SIG-M5 treated with dmso at 0.1 percent for 504 hours (cell line): ENCODE measurements at regions not wholly inside any gene's neighbourhood (a gene's known extent, or its start where the extent isn't known, plus 50 kb on each side); places are given as distances from the start of the nearest gene placed in this dataset.

Experiments used
- DNase-seq: peaks from one replicate; lab custom pipeline; 2025; ENCODE audit not compliant: unreplicated experiment; lab: John Stamatoyannopoulos, UW

GRCh38 chr3:75985432-75985831, 200.1 kb upstream of the ZNF717 start:
- DNase-seq = no peak

GRCh38 chr3:76010252-76010651, 224.9 kb upstream of the ZNF717 start:
- no peak for DNase-seq

- no peak for DNase-seq
Measured at GRCh38 chr3:76011121-76011520, 225.8 kb upstream of the ZNF717 start.

- DNase-seq = no peak
Measured at GRCh38 chr3:76015496-76015895, 230.1 kb upstream of the ZNF717 start.

GRCh38 chr3:76016111-76016510, 230.8 kb upstream of the ZNF717 start:
- no peak for DNase-seq

GRCh38 chr3:76016769-76017439, 231.6 kb upstream of the ZNF717 start:
- DNase-seq = no peak

- DNase-seq = no peak
Measured at GRCh38 chr3:76021376-76021775, 236.0 kb upstream of the ZNF717 start.

GRCh38 chr3:76024640-76025039, 239.3 kb upstream of the ZNF717 start:
- DNase-seq = peak; percentile 42

- no peak for DNase-seq
Measured at GRCh38 chr3:76025561-76025960, 240.2 kb upstream of the ZNF717 start.

- no peak for DNase-seq
Measured at GRCh38 chr3:76026379-76026778, 241.0 kb upstream of the ZNF717 start.

- DNase-seq = no peak
Measured at GRCh38 chr3:76028774-76029173, 243.4 kb upstream of the ZNF717 start.

GRCh38 chr3:76034649-76035048, 249.3 kb upstream of the ZNF717 start:
- no peak for DNase-seq

GRCh38 chr3:76035117-76035516, 249.8 kb upstream of the ZNF717 start:
- DNase-seq = no peak

GRCh38 chr3:76038949-76039348, 253.6 kb upstream of the ZNF717 start:
- DNase-seq = no peak

GRCh38 chr3:76039431-76039830, 254.1 kb upstream of the ZNF717 start:
- no peak for DNase-seq

- DNase-seq = no peak
Measured at GRCh38 chr3:76040946-76041345, 255.6 kb upstream of the ZNF717 start.

- DNase-seq = no peak
Measured at GRCh38 chr3:76043746-76044145, 258.4 kb upstream of the ZNF717 start.

GRCh38 chr3:76044601-76045600, 259.6 kb upstream of the ZNF717 start:
- DNase-seq = peak; percentile 22

GRCh38 chr3:76047368-76047767, 262.0 kb upstream of the ZNF717 start:
- DNase-seq = no peak

GRCh38 chr3:76049776-76050175, 264.4 kb upstream of the ZNF717 start:
- no peak for DNase-seq

GRCh38 chr3:76051145-76051544, 265.8 kb upstream of the ZNF717 start:
- no peak for DNase-seq

- DNase-seq = no peak
Measured at GRCh38 chr3:76054404-76054803, 269.1 kb upstream of the ZNF717 start.
